HG02943 (cell line): ENCODE measurements at regions not wholly inside any gene's neighbourhood (a gene's known extent, or its start where the extent isn't known, plus 50 kb on each side); places are given as distances from the start of the nearest gene placed in this dataset.

Experiments used
- ATAC-seq: cut with Tn5 transposase; IDR thresholded peaks from one replicate; pipeline ENCODE4 v1.9.1; 2021; ENCODE audit warnings: mild to moderate bottlenecking, low read depth, moderate library complexity; ENCODE audit not compliant: unreplicated experiment

- ATAC-seq: no peak
These were observed 242.1 kb upstream of the HS6ST1 start for GRCh38 chr2:128560718-128561117.

- ATAC-seq: no peak
These were observed 244.0 kb upstream of the HS6ST1 start for GRCh38 chr2:128562471-128563347.

- ATAC-seq: no peak
These were observed 244.7 kb upstream of the HS6ST1 start for GRCh38 chr2:128563348-128563687.

GRCh38 chr2:128564131-128564530, 245.5 kb upstream of the HS6ST1 start:
- ATAC-seq: no peak

GRCh38 chr2:128564551-128564950, 245.9 kb upstream of the HS6ST1 start:
- no peak for ATAC-seq

GRCh38 chr2:128565441-128565840, 246.8 kb upstream of the HS6ST1 start:
- ATAC-seq: no peak

- no peak for ATAC-seq
These were observed 248.0 kb upstream of the HS6ST1 start for GRCh38 chr2:128566671-128567070.

GRCh38 chr2:128568106-128568505, 249.4 kb upstream of the HS6ST1 start:
- no peak for ATAC-seq

GRCh38 chr2:128573116-128573515, 254.4 kb upstream of the HS6ST1 start:
- ATAC-seq: no peak

GRCh38 chr2:128573531-128573930, 254.9 kb upstream of the HS6ST1 start:
- ATAC-seq: no peak

- ATAC-seq: no peak
These were observed 258.7 kb upstream of the HS6ST1 start for GRCh38 chr2:128577141-128577930.

GRCh38 chr2:128578406-128579390, 260.0 kb upstream of the HS6ST1 start:
- no peak for ATAC-seq

- no peak for ATAC-seq
These were observed 261.2 kb upstream of the HS6ST1 start for GRCh38 chr2:128579825-128580224.

GRCh38 chr2:128580988-128581848, 262.6 kb upstream of the HS6ST1 start:
- ATAC-seq: no peak

- no peak for ATAC-seq
These were observed 263.2 kb upstream of the HS6ST1 start for GRCh38 chr2:128581849-128582244.

- no peak for ATAC-seq
These were observed 265.7 kb upstream of the HS6ST1 start for GRCh38 chr2:128584296-128584890.

- ATAC-seq: no peak
These were observed 267.0 kb upstream of the HS6ST1 start for GRCh38 chr2:128585706-128586105.

- no peak for ATAC-seq
These were observed 271.0 kb upstream of the HS6ST1 start for GRCh38 chr2:128589681-128590080.

- ATAC-seq: no peak
These were observed 271.8 kb upstream of the HS6ST1 start for GRCh38 chr2:128590309-128591021.
